ENCODE measurements at regions not wholly inside any gene's neighbourhood (a gene's known extent, or its start where the extent isn't known, plus 50 kb on each side); places are given as distances from the start of the nearest gene placed in this dataset.

DNA sequence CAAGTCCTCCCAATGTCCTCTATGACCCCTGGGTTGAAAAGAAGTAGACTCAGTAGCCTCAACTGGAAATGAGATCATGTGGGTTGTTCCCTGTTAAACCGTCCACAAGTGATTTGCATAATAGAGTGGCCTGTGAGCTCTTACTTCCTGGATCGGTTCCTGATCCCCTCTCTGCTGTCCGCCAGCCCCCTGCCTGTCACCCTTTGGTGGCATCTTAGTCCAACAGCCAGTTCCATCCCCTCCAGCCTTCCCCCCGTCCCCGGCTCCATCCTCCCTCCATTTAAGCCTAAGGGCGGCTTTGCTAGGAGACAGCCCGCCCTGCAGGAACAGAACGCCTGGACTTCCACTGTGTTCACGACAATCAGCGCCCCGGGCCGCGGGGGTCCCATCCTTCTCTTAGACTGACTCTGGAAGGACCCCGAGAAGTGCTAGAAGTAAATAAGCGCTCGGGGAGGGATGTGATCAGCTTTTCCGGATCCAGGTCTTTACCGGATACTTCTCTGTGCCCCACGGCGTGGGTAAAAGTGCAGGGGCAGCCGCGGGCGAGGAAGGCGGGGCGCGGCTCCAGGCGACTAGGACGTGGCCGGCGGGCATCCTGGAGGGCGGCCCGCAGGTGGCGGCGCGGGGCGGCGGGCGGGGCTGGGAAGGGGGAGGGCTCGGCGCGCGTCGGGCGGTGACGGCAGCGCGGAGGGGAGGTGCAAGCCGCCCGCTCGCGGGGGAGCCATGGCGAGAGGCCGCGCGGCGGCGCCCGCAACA lies 51.2 kb upstream of the ULK4 start:
- H3K27me3 Mint-ChIP-seq (ENCODE audit: low read depth), result no peaks in the 10 kb centered on the region
- H3K4me1 Mint-ChIP-seq (ENCODE audit: low read depth), result peaks cover 39% of the 10 kb centered on the region
- TF ChIP-seq, protein P1, sequence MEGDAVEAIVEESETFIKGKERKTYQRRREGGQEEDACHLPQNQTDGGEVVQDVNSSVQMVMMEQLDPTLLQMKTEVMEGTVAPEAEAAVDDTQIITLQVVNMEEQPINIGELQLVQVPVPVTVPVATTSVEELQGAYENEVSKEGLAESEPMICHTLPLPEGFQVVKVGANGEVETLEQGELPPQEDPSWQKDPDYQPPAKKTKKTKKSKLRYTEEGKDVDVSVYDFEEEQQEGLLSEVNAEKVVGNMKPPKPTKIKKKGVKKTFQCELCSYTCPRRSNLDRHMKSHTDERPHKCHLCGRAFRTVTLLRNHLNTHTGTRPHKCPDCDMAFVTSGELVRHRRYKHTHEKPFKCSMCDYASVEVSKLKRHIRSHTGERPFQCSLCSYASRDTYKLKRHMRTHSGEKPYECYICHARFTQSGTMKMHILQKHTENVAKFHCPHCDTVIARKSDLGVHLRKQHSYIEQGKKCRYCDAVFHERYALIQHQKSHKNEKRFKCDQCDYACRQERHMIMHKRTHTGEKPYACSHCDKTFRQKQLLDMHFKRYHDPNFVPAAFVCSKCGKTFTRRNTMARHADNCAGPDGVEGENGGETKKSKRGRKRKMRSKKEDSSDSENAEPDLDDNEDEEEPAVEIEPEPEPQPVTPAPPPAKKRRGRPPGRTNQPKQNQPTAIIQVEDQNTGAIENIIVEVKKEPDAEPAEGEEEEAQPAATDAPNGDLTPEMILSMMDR (IDR thresholded peaks at IDR 0.05), result no peak

DNA sequence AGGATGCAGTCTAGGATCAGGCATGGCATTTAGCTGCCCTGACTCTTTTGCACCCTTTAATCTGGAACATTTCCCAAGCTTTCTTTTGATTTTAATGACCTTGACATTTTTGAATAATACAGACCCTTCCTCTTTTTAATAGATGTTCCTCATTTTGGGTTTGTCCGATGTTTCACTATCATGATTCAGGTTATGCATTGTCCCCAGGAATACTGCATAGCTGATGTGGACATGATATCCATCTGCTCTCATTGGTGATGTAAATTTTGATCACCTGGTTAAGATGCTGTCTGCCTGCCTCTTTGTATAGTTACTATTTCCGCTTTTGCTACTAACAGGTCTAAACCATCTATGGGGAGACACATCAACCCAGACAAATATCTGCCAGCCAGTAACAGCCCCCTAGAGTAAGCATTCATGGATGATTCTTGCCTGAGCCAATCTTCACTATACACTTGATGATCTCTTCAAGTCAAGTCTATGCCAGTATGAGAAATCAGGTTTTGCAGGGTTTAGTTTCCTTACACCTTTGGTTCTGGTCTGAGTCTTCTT lies 50.6 kb upstream of the ULK4 start:
- TF ChIP-seq, protein P1 (IDR thresholded peaks at IDR 0.05), result no peak
- DNase-seq (ENCODE audit: low spot score), result no peak
- H3K36me3 Mint-ChIP-seq (ENCODE audit: low read depth), result no peaks in the 10 kb centered on the region
- H3K27me3 Mint-ChIP-seq (ENCODE audit: low read depth), result no peaks in the 10 kb centered on the region
- H3K27ac Mint-ChIP-seq (ENCODE audit: unreplicated experiment), result no peak overlapping the region
- no peaks in the 10 kb centered on the region for H3K9me3 Mint-ChIP-seq (ENCODE audit: low read depth)
- H3K4me3 Mint-ChIP-seq (ENCODE audit: unreplicated experiment), result no peak overlapping the region
- peaks cover 36% of the 10 kb centered on the region for H3K4me1 Mint-ChIP-seq (ENCODE audit: low read depth)

More for the DNA sequence above, 51.2 kb upstream of the ULK4 start:
- DNase-seq (ENCODE audit: low spot score), result no peak
- Mint-ChIP-seq H3K9me3 (ENCODE audit: low read depth) (no peaks in the 10 kb centered on the region), H3K27ac (ENCODE audit: unreplicated experiment) (peak overlapping the region; percentile 67), H3K4me3 (ENCODE audit: unreplicated experiment) (peak overlapping the region; percentile 74), H3K36me3 (ENCODE audit: low read depth) (no peaks in the 10 kb centered on the region)
